ENCODE measurements at regions not wholly inside any gene's neighbourhood (a gene's known extent, or its start where the extent isn't known, plus 50 kb on each side); places are given as distances from the start of the nearest gene placed in this dataset.

DNA sequence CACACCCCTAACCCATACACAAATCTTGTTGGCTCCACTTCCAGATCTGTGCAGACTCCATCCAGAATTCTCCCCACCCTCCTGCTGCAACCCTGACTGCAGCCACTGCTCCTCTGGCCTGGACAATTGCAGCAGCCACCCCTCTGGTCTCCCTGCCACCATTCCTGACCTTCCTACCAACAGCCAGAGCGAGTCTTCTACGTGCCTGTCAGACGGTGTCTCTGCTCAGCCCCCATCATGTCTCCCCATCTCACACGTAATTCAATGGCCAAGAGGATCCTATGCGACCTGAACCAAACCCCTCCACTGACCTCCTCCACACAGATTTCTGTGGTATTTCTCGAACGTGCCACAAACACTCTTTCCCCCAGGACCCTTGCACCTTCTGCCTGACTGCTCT, 103.3 kb downstream of the TPRA1 start:
- Histone ChIP-seq H3K79me2 (ENCODE audit: insufficient read depth, low read length) (no peaks in the 10 kb centered on the region), H3K9me3 (replicated peaks in 1 of 2; ENCODE audit: control insufficient read depth in 1 of 2, insufficient read depth in 1 of 2, low read length in 2 of 2) (no peaks in the 10 kb centered on the region), H4K20me1 (ENCODE audit: insufficient read depth, low read length) (no peaks in the 10 kb centered on the region), H3K9ac (ENCODE audit: insufficient read depth, low read length, poor library complexity, severe bottlenecking) (no peak overlapping the region), H3K4me2 (replicated peaks; ENCODE audit: extremely low read depth, low read length, poor library complexity, severe bottlenecking) (no peak overlapping the region), H3K27me3 (ENCODE audit: control insufficient read depth in 2 of 2, insufficient read depth in 2 of 2, low read length in 2 of 2) (peaks cover 0 to 10% of the 10 kb centered on the region in 2 donors), H3K4me1 (ENCODE audit: control insufficient read depth in 1 of 2, insufficient read depth in 2 of 2, low read length in 2 of 2) (no peaks in the 10 kb centered on the region), H3K4me3 (replicated peaks in 1 of 3; ENCODE audit: low read depth in 2 of 3, low read length in 3 of 3) (no peak overlapping the region), H3K27ac (ENCODE audit: low read depth in 1 of 2, low read length in 2 of 2) (no peak overlapping the region), H2AFZ (ENCODE audit: insufficient read depth, low read depth, low read length, poor library complexity, severe bottlenecking) (no peak overlapping the region), H3K36me3 (replicated peaks in 1 of 2; ENCODE audit: control insufficient read depth in 1 of 2, insufficient read depth in 2 of 2, low read length in 2 of 2) (no peaks in the 10 kb centered on the region)
- intact Hi-C loops (cut with micrococcal nuclease): no loop called here
- TF ChIP-seq, protein P1, sequence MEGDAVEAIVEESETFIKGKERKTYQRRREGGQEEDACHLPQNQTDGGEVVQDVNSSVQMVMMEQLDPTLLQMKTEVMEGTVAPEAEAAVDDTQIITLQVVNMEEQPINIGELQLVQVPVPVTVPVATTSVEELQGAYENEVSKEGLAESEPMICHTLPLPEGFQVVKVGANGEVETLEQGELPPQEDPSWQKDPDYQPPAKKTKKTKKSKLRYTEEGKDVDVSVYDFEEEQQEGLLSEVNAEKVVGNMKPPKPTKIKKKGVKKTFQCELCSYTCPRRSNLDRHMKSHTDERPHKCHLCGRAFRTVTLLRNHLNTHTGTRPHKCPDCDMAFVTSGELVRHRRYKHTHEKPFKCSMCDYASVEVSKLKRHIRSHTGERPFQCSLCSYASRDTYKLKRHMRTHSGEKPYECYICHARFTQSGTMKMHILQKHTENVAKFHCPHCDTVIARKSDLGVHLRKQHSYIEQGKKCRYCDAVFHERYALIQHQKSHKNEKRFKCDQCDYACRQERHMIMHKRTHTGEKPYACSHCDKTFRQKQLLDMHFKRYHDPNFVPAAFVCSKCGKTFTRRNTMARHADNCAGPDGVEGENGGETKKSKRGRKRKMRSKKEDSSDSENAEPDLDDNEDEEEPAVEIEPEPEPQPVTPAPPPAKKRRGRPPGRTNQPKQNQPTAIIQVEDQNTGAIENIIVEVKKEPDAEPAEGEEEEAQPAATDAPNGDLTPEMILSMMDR (IDR thresholded peaks at IDR 0.05): no peak
- H3K4me3 Mint-ChIP-seq: no peak overlapping the region
- WGBS (ENCODE audit: insufficient coverage): 85% methylated on average over 5 of the region's 7 CpGs
- no peaks in the 10 kb centered on the region for H3K4me1 Mint-ChIP-seq
- peaks cover 12 to 38% (median 23%) of the 10 kb centered on the region in 3 donors for H3K27me3 Mint-ChIP-seq (ENCODE audit: low read depth in 3 of 3)
- no peaks in the 10 kb centered on the region for H3K36me3 Mint-ChIP-seq
- no peak overlapping the region for H3K27ac Mint-ChIP-seq
- no peak for DNase-seq
- H3K9me3 Mint-ChIP-seq: no peaks in the 10 kb centered on the region

- 95% methylated on average over 9 of the region's 10 CpGs for WGBS (ENCODE audit: insufficient coverage)
- TF ChIP-seq, protein P1 (IDR thresholded peaks at IDR 0.05): no peak
- Histone ChIP-seq H3K27ac (ENCODE audit: low read depth in 1 of 2, low read length in 2 of 2) (no peak overlapping the region), H3K27me3 (ENCODE audit: control insufficient read depth in 2 of 2, insufficient read depth in 2 of 2, low read length in 2 of 2) (peaks cover 0 to 10% of the 10 kb centered on the region in 2 donors), H3K4me3 (replicated peaks in 1 of 3; ENCODE audit: low read depth in 2 of 3, low read length in 3 of 3) (no peak overlapping the region), H3K4me1 (ENCODE audit: control insufficient read depth in 1 of 2, insufficient read depth in 2 of 2, low read length in 2 of 2) (no peaks in the 10 kb centered on the region), H3K4me2 (replicated peaks; ENCODE audit: extremely low read depth, low read length, poor library complexity, severe bottlenecking) (no peak overlapping the region), H3K9ac (ENCODE audit: insufficient read depth, low read length, poor library complexity, severe bottlenecking) (no peak overlapping the region), H4K20me1 (ENCODE audit: insufficient read depth, low read length) (no peaks in the 10 kb centered on the region), H2AFZ (ENCODE audit: insufficient read depth, low read depth, low read length, poor library complexity, severe bottlenecking) (no peak overlapping the region), H3K36me3 (replicated peaks in 1 of 2; ENCODE audit: control insufficient read depth in 1 of 2, insufficient read depth in 2 of 2, low read length in 2 of 2) (no peaks in the 10 kb centered on the region), H3K79me2 (ENCODE audit: insufficient read depth, low read length) (no peaks in the 10 kb centered on the region), H3K9me3 (replicated peaks in 1 of 2; ENCODE audit: control insufficient read depth in 1 of 2, insufficient read depth in 1 of 2, low read length in 2 of 2) (no peaks in the 10 kb centered on the region)
- peaks cover 11 to 36% (median 25%) of the 10 kb centered on the region in 3 donors for H3K27me3 Mint-ChIP-seq (ENCODE audit: low read depth in 3 of 3)
- no peaks in the 10 kb centered on the region for H3K9me3 Mint-ChIP-seq
- no peaks in the 10 kb centered on the region for H3K36me3 Mint-ChIP-seq
- intact Hi-C loops (cut with micrococcal nuclease): no loop called here
- no peak overlapping the region for H3K4me3 Mint-ChIP-seq
- no peaks in the 10 kb centered on the region for H3K4me1 Mint-ChIP-seq
- no peak overlapping the region for H3K27ac Mint-ChIP-seq
- no peak for DNase-seq
These were observed 104.1 kb downstream of the TPRA1 start for GRCh38 chr3:127486321-127486944.
